ENCODE measurements at regions not wholly inside any gene's neighbourhood (a gene's known extent, or its start where the extent isn't known, plus 50 kb on each side); places are given as distances from the start of the nearest gene placed in this dataset.

- TF ChIP-seq POLR2A (IDR thresholded peaks at IDR 0.05) (no peak), CTCF (IDR thresholded peaks at IDR 0.05 in 8 of 11, conservative IDR thresholded peaks at IDR 0.05 in 3 of 11) (no peak), POLR2AphosphoS5 (IDR thresholded peaks at IDR 0.05) (no peak)
- intact Hi-C loops (cut with DNase I; ENCODE audit: low total_unique reads): no loop called here
- H3K9me3 ChIP-seq: peaks cover 0 to 14% (median 10%) of the 10 kb centered on the region in 8 donors
- H3K27me3 ChIP-seq (replicated peaks in 1 of 7): no peaks in the 10 kb centered on the region
- H3K27ac ChIP-seq: no peak overlapping the region
- H3K4me3 ChIP-seq: no peak overlapping the region
- no peak for DNase-seq
- WGBS, 5 donors: 89 to 100% (median 94%) methylated on average over 1 of the region's 1 CpG
- H3K4me1 ChIP-seq: no peaks in the 10 kb centered on the region
- no peaks in the 10 kb centered on the region for H3K36me3 ChIP-seq
These were observed 479.5 kb downstream of the PLPP3 start for GRCh38 chr1:56099766-56100265.

GRCh38 chr1:56098946-56099345, 480.4 kb downstream of the PLPP3 start:
- Histone ChIP-seq H3K27ac (no peak overlapping the region), H3K9me3 (peaks cover 0 to 5% (median 2%) of the 10 kb centered on the region in 8 donors), H3K4me1 (no peaks in the 10 kb centered on the region), H3K27me3 (replicated peaks in 1 of 7) (no peaks in the 10 kb centered on the region), H3K4me3 (no peak overlapping the region), H3K36me3 (no peaks in the 10 kb centered on the region)
- intact Hi-C loops (cut with DNase I; ENCODE audit: low total_unique reads): no loop called here
- no peak for DNase-seq
- no peak for TF ChIP-seq CTCF (IDR thresholded peaks at IDR 0.05 in 8 of 11, conservative IDR thresholded peaks at IDR 0.05 in 3 of 11)
- TF ChIP-seq POLR2AphosphoS5 (IDR thresholded peaks at IDR 0.05): no peak
- no peak for TF ChIP-seq POLR2A (IDR thresholded peaks at IDR 0.05)
- 83 to 95% (median 88%) methylated on average over 2 of the region's 2 CpGs for WGBS, 5 donors

DNA sequence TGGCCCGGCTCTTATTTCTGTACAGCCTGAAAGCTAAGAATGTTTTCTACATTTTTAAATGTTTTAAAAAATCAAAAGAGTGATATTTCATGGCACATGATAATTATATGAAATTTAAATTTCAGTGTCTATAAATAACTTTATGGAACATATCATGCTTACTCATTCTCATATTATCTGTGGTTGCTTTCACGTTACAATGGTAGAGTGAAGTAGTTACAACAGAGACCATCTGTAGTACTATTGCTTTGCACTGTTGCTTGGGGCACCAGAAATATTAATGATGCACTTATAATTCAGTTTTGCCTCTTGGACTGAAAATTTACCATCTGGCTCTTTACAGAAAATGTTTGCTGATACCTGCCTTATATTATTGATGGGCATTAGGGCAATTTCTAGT, 481.6 kb downstream of the PLPP3 start:
- no peaks in the 10 kb centered on the region for H3K27me3 ChIP-seq (replicated peaks in 1 of 7)
- H3K27ac ChIP-seq: no peak overlapping the region
- intact Hi-C loops (cut with DNase I; ENCODE audit: low total_unique reads): no loop called here
- TF ChIP-seq POLR2AphosphoS5 (IDR thresholded peaks at IDR 0.05): no peak
- TF ChIP-seq CTCF (IDR thresholded peaks at IDR 0.05 in 8 of 11, conservative IDR thresholded peaks at IDR 0.05 in 3 of 11): no peak
- TF ChIP-seq POLR2A (IDR thresholded peaks at IDR 0.05): no peak
- WGBS, 5 donors: 75 to 89% (median 84%) methylated on average over 2 of the region's 2 CpGs
- H3K4me1 ChIP-seq: no peaks in the 10 kb centered on the region
- DNase-seq: no peak
- no peaks in the 10 kb centered on the region for H3K9me3 ChIP-seq
- H3K36me3 ChIP-seq: no peaks in the 10 kb centered on the region
- H3K4me3 ChIP-seq: no peak overlapping the region

DNA sequence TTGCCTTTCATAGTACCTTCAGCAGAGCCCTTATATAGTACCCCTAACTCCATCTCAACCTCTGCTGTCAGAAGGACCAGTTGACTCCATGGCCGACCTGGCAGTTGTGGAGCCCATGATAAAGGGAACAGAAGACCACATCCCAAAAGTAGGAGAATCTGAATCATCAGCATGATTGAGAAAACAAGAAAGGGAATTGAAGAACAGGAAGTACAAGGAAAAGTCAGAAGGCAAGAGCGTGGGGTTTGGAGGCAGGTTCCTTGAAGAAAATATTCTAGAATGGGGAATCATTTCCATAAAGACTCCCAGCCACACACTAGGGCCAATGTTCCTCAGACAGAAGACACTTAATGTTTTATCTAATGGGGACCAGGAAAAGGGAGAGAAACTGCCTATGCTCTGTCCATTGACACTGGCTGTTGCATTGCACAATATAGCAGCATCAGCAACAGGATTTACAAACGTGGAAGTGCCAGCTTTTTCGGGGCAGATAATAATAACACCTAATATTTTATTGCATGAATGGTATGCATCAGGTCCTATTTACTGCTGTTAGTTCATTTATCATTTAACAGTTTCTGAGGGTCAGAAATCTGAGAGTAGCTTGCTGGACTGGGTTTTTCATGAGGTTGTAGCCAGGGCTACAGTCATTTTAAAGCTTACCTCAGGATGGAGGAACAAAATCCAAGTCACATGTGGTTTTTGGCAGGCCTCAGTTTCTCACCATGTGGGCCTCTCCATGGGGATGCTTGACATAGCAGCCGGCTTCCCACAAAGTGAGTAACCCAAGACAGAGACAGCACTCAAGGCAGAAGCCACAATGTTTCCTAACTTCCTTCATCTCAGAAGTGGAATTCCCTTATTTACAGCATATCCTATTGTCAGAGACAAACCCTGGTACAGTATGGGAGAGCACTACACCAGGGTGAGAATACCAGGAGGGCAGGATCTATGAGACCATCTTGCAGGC, 483.4 kb downstream of the PLPP3 start:
- Histone ChIP-seq H3K4me3 (no peak overlapping the region), H3K27ac (no peak overlapping the region), H3K4me1 (no peaks in the 10 kb centered on the region), H3K36me3 (no peaks in the 10 kb centered on the region), H3K9me3 (no peaks in the 10 kb centered on the region), H3K27me3 (replicated peaks in 1 of 7) (no peaks in the 10 kb centered on the region)
- intact Hi-C loops (cut with DNase I; ENCODE audit: low total_unique reads): no loop called here
- 59 to 82% (median 71%) methylated on average over 5 of the region's 5 CpGs for WGBS, 5 donors
- TF ChIP-seq CTCF (IDR thresholded peaks at IDR 0.05 in 8 of 11, conservative IDR thresholded peaks at IDR 0.05 in 3 of 11): no peak
- no peak for TF ChIP-seq POLR2A (IDR thresholded peaks at IDR 0.05)
- TF ChIP-seq POLR2AphosphoS5 (IDR thresholded peaks at IDR 0.05): no peak
- no peak for DNase-seq
